AG09319 (cell line): ENCODE measurements at regions not wholly inside any gene's neighbourhood (a gene's known extent, or its start where the extent isn't known, plus 50 kb on each side); places are given as distances from the start of the nearest gene placed in this dataset.

Experiments
- DNase-seq: peaks from one replicate; pipeline ENCODE4 v3.0.0-alpha.2; 2010; ENCODE audit warnings: low read depth; ENCODE audit errors: extremely low read depth
- CTCF ChIP-seq: IDR thresholded peaks from 2 replicates; pipeline ENCODE4 v1.5.1; 2011; ENCODE audit warnings: low read depth, mild to moderate bottlenecking, inconsistent platforms, low read length, moderate library complexity

- DNase-seq = no peak
- no peak for TF ChIP-seq CTCF
Measured at GRCh38 chr10:50999163-50999562, 75.1 kb upstream of the PRKG1 start.

GRCh38 chr10:51000164-51000563 lies 74.1 kb upstream of the PRKG1 start:
- no peak for TF ChIP-seq CTCF
- no peak for DNase-seq

GRCh38 chr10:51000976-51001375 lies 73.3 kb upstream of the PRKG1 start:
- no peak for TF ChIP-seq CTCF
- no peak for DNase-seq

- no peak for DNase-seq
- TF ChIP-seq CTCF = peak; percentile 56
Measured at GRCh38 chr10:51001587-51001986, 72.7 kb upstream of the PRKG1 start.

- no peak for DNase-seq
- no peak for TF ChIP-seq CTCF
Measured at GRCh38 chr10:51002469-51002868, 71.8 kb upstream of the PRKG1 start.

- TF ChIP-seq CTCF = no peak
- DNase-seq = no peak
Measured at GRCh38 chr10:51004776-51005175, 69.5 kb upstream of the PRKG1 start.

GRCh38 chr10:51005551-51005950 lies 68.7 kb upstream of the PRKG1 start:
- no peak for TF ChIP-seq CTCF

GRCh38 chr10:51006686-51007085 lies 67.6 kb upstream of the PRKG1 start:
- no peak for TF ChIP-seq CTCF
- DNase-seq = no peak

More at GRCh38 chr10:51005551-51005950, 68.7 kb upstream of the PRKG1 start:
- DNase-seq = no peak
